K562 (cell line): ENCODE measurements at regions not wholly inside any gene's neighbourhood (a gene's known extent, or its start where the extent isn't known, plus 50 kb on each side); places are given as distances from the start of the nearest gene placed in this dataset.

Experiments used
- C11orf30 ChIP-seq: fragments of 450-650 bp; IDR thresholded peaks from 2 replicates; pipeline ENCODE4 v1.6.1; 2016; ENCODE audit warnings: low read depth, mild to moderate bottlenecking
- CCAR2 ChIP-seq: fragments of 200-400 bp; formaldehyde crosslinking; IDR thresholded peaks from 2 replicates; pipeline ENCODE4 v1.6.1; 2017; ENCODE audit warnings: mild to moderate bottlenecking, low read depth, low read length
- ELF1 ChIP-seq: fragments of 200-800 bp; sonication (Bioruptor generic); IDR thresholded peaks from 2 replicates; pipeline ENCODE4 v1.6.1; 2016; ENCODE audit warnings: missing genetic modification characterization, missing compliant biosample characterization
- ILK ChIP-seq: fragments of 450-650 bp; IDR thresholded peaks from 2 replicates; pipeline ENCODE4 v1.6.1; 2016; ENCODE audit warnings: missing genetic modification characterization, low read depth, mild to moderate bottlenecking, missing compliant biosample characterization, moderate library complexity, borderline replicate concordance
- MAX ChIP-seq: sonication (generic); formaldehyde crosslinking; IDR thresholded peaks from 2 replicates; pipeline ENCODE4 v1.9.0; 2022; ENCODE audit warnings: mild to moderate bottlenecking, missing genetic modification reagents
- PHB2 ChIP-seq: fragments of 450-650 bp; IDR thresholded peaks from 2 replicates; pipeline ENCODE4 v1.6.1; 2017; ENCODE audit warnings: low read depth
- RBM34 ChIP-seq: fragments of 200-400 bp; formaldehyde crosslinking; IDR thresholded peaks from 2 replicates; pipeline ENCODE4 v1.6.1; 2018; ENCODE audit warnings: low read length, borderline replicate concordance; ENCODE audit not compliant: insufficient read depth
- RCOR1 ChIP-seq, 2 experiments: IDR thresholded peaks; 2 replicates each; pipeline ENCODE4 v1.6.1; 2012; ENCODE audit warnings: low read depth in 2 of 2, low read length in 2 of 2, borderline replicate concordance in 1 of 2, improper control_type of control experiment in 1 of 2
- THAP12 ChIP-seq: fragments of 250-450 bp; sonication (Bioruptor Pico); IDR thresholded peaks from 2 replicates; pipeline ENCODE4 v1.9.0; 2021; ENCODE audit warnings: mild to moderate bottlenecking, inconsistent platforms
- ZBTB11 ChIP-seq, 3 experiments: fragments of 200-800 bp in 1 of 3; fragments of 250-450 bp in 1 of 3; fragments of 450-650 bp in 1 of 3; sonication (Bioruptor Pico) in 1 of 3; sonication (Bioruptor generic) in 1 of 3; formaldehyde crosslinking in 1 of 3; IDR thresholded peaks; 2 replicates each; pipeline versions ENCODE4 v1.6.1 to v1.8.0; 2016 to 2022; ENCODE audit warnings: mild to moderate bottlenecking in 2 of 3, missing genetic modification characterization in 2 of 3, missing compliant biosample characterization in 1 of 3, moderate library complexity in 1 of 3
- ZC3H11A ChIP-seq: IDR thresholded peaks from 2 replicates; pipeline ENCODE4 v1.6.1; 2012; ENCODE audit warnings: low read depth, low read length, improper control_type of control experiment
- ZNF174 ChIP-seq: fragments of 250-450 bp; sonication (Bioruptor Pico); IDR thresholded peaks from 2 replicates; pipeline ENCODE4 v1.4.0; 2020; ENCODE audit warnings: mild to moderate bottlenecking
- ZNF212 ChIP-seq: fragments of 450-650 bp; formaldehyde crosslinking; IDR thresholded peaks from 2 replicates; pipeline ENCODE4 v1.4.0; 2020; ENCODE audit warnings: mild to moderate bottlenecking
- ZNF316 ChIP-seq: fragments of 450-650 bp; IDR thresholded peaks from 2 replicates; pipeline ENCODE4 v1.6.1; 2016
- ZNF696 ChIP-seq: fragments of 250-450 bp; sonication (Bioruptor Pico); conservative IDR thresholded peaks from 2 replicates; pipeline ENCODE4 v1.4.0; 2020; ENCODE audit warnings: mild to moderate bottlenecking, moderate library complexity
- ZNF76 ChIP-seq: fragments of 250-450 bp; sonication (Bioruptor Pico); IDR thresholded peaks from 2 replicates; pipeline ENCODE4 v1.4.0; 2020; ENCODE audit warnings: mild to moderate bottlenecking, moderate library complexity, borderline replicate concordance
- TF ChIP-seq, protein P1 (sequence below), 2 experiments: fragments of 450-650 bp in 1 of 2; sonication (generic) in 1 of 2; formaldehyde crosslinking in 1 of 2; IDR thresholded peaks in 1 of 2; conservative IDR thresholded peaks in 1 of 2; 2 replicates each; pipeline versions ENCODE4 v1.6.1 to v1.8.1; 2016 to 2023; ENCODE audit warnings: mild to moderate bottlenecking in 2 of 2, moderate library complexity in 2 of 2, inconsistent platforms in 1 of 2, missing genetic modification reagents in 1 of 2

DNA sequence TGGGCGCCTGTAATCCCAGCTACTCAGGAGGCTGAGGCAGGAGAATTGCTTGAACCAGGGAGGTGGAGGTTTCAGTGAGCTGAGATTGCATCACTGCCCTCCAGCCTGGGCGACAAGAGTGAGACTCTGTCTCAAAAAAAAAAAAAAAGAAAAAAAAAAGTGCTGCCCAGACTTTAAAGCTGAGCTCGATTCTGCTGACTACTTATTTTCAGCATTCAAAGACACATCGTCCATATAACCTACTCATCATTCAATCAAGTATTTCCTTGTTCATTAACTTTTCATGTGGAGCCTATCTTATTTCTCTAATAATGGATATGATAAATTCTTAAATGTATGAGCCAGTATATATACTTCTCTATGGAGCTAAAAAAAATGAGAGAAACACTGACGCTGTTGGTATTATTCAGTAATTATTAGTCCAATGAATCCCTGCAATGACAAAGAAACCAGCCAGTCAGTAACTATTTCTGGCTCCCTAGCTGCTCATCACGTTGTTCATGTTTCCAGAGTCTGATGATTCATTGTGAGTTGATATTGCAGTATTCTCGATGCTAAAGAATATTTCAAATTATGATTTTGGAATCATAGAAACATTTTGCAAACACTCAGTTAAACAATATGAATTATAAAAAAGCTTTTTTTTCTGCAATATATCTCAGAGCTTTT is 111.9 kb downstream of the RAP2B start (continued):
- TF ChIP-seq ILK (tag) (no peak), ZNF316 (peak; percentile 87), ZNF696 (no peak), ELF1 (tag) (no peak), ZC3H11A (no peak), RCOR1 (IDR thresholded peaks at IDR 0.05; ENCODE audit: borderline replicate concordance in 1 of 2, low read depth in 2 of 2, low read length in 2 of 2) (no peak), CCAR2 (no peak), ZNF174 (CRISPR knock-in tag) (no peak), C11orf30 (peak; percentile 69; the same call in 1 of the 2 replicates), THAP12 (CRISPR knock-in tag) (no peak), ZBTB11 (CRISPR knock-in tag; IDR thresholded peaks at IDR 0.05) (no peak), MAX (CRISPR knock-in tag) (no peak), RBM34 (no peak), ZNF212 (CRISPR knock-in tag) (no peak), ZNF76 (no peak), PHB2 (no peak)
- TF ChIP-seq, protein P1, sequence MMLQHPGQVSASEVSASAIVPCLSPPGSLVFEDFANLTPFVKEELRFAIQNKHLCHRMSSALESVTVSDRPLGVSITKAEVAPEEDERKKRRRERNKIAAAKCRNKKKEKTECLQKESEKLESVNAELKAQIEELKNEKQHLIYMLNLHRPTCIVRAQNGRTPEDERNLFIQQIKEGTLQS (IDR thresholded peaks at IDR 0.05): peak; percentile 67
- TF ChIP-seq, protein P1 (CRISPR knock-in tag; conservative IDR thresholded peaks at IDR 0.05): no peak
